SK-N-MC (cell line): ENCODE measurements at regions not wholly inside any gene's neighbourhood (a gene's known extent, or its start where the extent isn't known, plus 50 kb on each side); places are given as distances from the start of the nearest gene placed in this dataset.

Experiments used
- EZH2 ChIP-seq: fragments of 200-600 bp; sonication (generic); IDR thresholded peaks from one replicate; pipeline ENCODE4 v1.6.1; 2017; ENCODE audit warnings: antibody characterized with exemption
- FOXP2 ChIP-seq: optimal IDR thresholded peaks from 2 replicates; pipeline ENCODE3; 2011; ENCODE audit warnings: mild to moderate bottlenecking, moderate library complexity; ENCODE audit not compliant: insufficient read depth; ENCODE audit errors: extremely low read length, control extremely low read depth
- POLR2AphosphoS5 ChIP-seq: IDR thresholded peaks from 2 replicates; pipeline ENCODE4 v1.6.1; 2012; ENCODE audit warnings: mild to moderate bottlenecking, low read depth, low read length, borderline replicate concordance

- TF ChIP-seq POLR2AphosphoS5 (no peak), EZH2 (no peak), FOXP2 (no peak)
These were observed 82.0 kb downstream of the OR2B2 start for GRCh38 chr6:27830212-27830599.
